SK-N-MC (cell line): ENCODE measurements at regions not wholly inside any gene's neighbourhood (a gene's known extent, or its start where the extent isn't known, plus 50 kb on each side); places are given as distances from the start of the nearest gene placed in this dataset.

Experiments
- DNase-seq: peaks from one replicate; pipeline ENCODE4 v3.0.0-alpha.2; 2011; ENCODE audit warnings: low read depth, low spot score
- H3K27ac ChIP-seq: fragments of 200-600 bp; sonication (generic); 2 replicates; pipeline ENCODE4 v1.5.1; 2016; ENCODE audit warnings: mixed run types
- H3K36me3 ChIP-seq: fragments of 200-600 bp; sonication (generic); 2 replicates; pipeline ENCODE4 v1.6.1; 2017; ENCODE audit warnings: antibody characterized with exemption, low read length, mixed read lengths; ENCODE audit not compliant: insufficient read depth
- H3K4me3 ChIP-seq: fragments of 200-600 bp; sonication (generic); 2 replicates; pipeline ENCODE4 v1.5.1; 2016
- H3K9ac ChIP-seq: fragments of 200-600 bp; sonication (generic); 2 replicates; pipeline ENCODE4 v1.8.0; 2017; ENCODE audit warnings: mixed run types, mixed read lengths; ENCODE audit not compliant: insufficient read length
- H3K9me3 ChIP-seq: fragments of 200-600 bp; sonication (generic); 2 replicates; pipeline ENCODE4 v1.6.1; 2017; ENCODE audit warnings: low read depth, mild to moderate bottlenecking, antibody characterized with exemption, low read length, moderate library complexity, mixed read lengths
- EZH2 ChIP-seq: fragments of 200-600 bp; sonication (generic); IDR thresholded peaks from one replicate; pipeline ENCODE4 v1.6.1; 2017; ENCODE audit warnings: antibody characterized with exemption
- FOXP2 ChIP-seq: optimal IDR thresholded peaks from 2 replicates; pipeline ENCODE3; 2011; ENCODE audit warnings: mild to moderate bottlenecking, moderate library complexity; ENCODE audit not compliant: insufficient read depth; ENCODE audit errors: extremely low read length, control extremely low read depth
- POLR2AphosphoS5 ChIP-seq: IDR thresholded peaks from 2 replicates; pipeline ENCODE4 v1.6.1; 2012; ENCODE audit warnings: mild to moderate bottlenecking, low read depth, low read length, borderline replicate concordance

DNA sequence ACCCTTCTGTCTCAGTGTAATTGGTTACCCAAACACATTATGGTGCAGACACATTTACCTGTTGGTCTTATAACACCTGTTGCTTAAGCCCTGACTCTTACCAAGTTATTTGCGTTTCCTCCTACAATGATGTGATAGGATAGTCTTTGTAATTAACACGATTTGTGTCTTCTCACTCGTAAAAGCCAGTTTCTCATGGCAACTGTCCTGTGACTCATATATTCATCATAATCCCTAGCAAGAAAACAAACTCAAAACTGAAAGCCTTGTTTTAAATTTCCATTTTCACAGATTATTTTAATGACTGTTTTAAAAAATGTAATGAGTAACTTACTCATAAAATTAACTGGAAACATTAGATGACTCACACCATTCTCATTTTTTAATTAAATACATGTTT, 495.2 kb downstream of the NLGN4X start:
- TF ChIP-seq FOXP2 = no peak
- TF ChIP-seq EZH2 = no peak
- no peak for TF ChIP-seq POLR2AphosphoS5
- H3K9ac ChIP-seq = no peak overlapping the region
- H3K4me3 ChIP-seq = no peak overlapping the region
- H3K36me3 ChIP-seq = no peaks in the 10 kb centered on the region
- H3K27ac ChIP-seq = no peak overlapping the region
- H3K9me3 ChIP-seq = no peaks in the 10 kb centered on the region
- DNase-seq = no peak

DNA sequence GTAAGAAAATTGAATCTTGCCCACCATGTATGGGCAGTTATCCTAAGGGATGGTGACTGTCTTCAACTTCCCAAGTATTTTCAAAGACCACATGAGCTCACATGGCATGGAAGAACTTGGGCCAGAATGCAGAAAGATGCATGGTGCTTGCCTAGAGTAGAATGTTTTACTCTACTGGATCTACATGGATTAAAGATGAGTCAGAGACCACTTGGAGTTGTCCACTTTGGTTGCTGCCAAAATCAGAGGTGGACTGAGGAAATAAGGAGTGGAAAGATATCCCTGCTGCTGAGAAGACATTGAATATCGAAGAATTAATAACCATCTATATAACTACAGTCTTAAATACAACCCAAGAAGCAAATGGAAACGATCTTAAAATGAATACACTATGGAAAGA, 498.1 kb downstream of the NLGN4X start:
- H3K9ac ChIP-seq = no peak overlapping the region
- no peak overlapping the region for H3K27ac ChIP-seq
- no peaks in the 10 kb centered on the region for H3K9me3 ChIP-seq
- TF ChIP-seq POLR2AphosphoS5 = no peak
- no peak for TF ChIP-seq EZH2
- no peak for TF ChIP-seq FOXP2
- H3K36me3 ChIP-seq = no peaks in the 10 kb centered on the region
- no peak overlapping the region for H3K4me3 ChIP-seq
- no peak for DNase-seq

DNA sequence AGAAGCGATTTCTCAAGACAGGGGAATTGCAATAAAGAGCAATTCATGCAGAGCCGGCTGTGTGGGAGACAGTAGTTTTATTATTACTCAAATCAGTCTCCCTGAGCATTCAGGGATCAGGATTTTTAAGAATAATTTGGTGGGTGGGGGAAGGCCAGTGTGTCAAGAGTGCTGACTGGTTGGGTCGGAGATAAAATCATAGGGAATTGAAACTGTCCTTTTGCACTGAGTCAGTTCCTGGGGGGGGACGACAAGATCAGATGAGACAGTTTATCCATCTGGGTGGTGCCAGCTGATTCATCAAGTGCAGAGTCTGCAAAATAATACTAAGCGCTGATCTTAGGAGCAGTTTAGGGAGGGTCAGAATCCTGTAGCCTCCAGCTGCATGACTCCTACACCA, 502.4 kb downstream of the NLGN4X start:
- Histone ChIP-seq H3K4me3 (no peak overlapping the region), H3K27ac (no peak overlapping the region), H3K9ac (no peak overlapping the region), H3K9me3 (no peaks in the 10 kb centered on the region), H3K36me3 (no peaks in the 10 kb centered on the region)
- TF ChIP-seq POLR2AphosphoS5 (no peak), FOXP2 (no peak), EZH2 (no peak)
- DNase-seq = no peak

DNA sequence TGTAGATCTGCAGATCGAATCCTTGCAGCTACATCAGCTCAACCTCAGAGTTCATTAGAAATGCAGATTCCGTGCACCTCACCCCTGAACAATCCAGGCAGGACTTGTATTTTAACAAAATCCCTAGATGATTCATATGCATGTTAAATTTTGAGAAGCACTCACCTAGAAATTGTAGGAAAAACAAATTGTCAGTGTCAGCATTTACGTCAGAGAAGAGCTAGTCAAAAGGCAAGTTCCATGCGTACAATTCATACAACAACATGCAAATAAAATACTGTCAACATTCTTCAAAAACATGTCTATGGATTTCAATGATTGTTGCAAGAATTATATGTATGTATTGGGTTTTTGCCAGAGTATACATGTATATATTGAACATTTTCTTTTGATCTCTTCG, 504.5 kb downstream of the NLGN4X start:
- Histone ChIP-seq H3K4me3 (no peak overlapping the region), H3K27ac (no peak overlapping the region), H3K36me3 (no peaks in the 10 kb centered on the region), H3K9me3 (no peaks in the 10 kb centered on the region), H3K9ac (no peak overlapping the region)
- no peak for DNase-seq
- TF ChIP-seq POLR2AphosphoS5 = no peak
- TF ChIP-seq EZH2 = no peak
- TF ChIP-seq FOXP2 = no peak

DNA sequence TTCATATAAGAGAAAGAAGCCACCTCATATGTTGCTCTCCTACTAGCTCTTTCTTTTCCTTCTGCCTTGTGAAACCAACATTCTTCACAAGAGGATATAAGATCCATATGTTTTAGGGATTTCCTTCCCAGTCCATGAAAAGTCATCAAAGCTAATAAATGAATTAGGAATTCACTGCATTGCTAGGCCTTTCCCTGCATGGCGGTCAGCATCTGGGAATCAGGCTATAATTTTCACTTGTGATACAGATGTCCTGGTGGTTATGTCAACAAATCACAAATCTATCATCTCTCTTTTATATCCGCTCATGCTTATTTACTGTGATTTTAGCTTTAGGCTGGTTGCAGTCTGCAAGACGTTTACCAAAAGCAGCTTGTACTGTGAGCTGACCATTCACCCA, 510.0 kb downstream of the NLGN4X start:
- no peak for DNase-seq
- TF ChIP-seq EZH2 = no peak
- TF ChIP-seq FOXP2 = no peak
- TF ChIP-seq POLR2AphosphoS5 = no peak
- H3K36me3 ChIP-seq = no peaks in the 10 kb centered on the region
- H3K9ac ChIP-seq = no peak overlapping the region
- no peak overlapping the region for H3K27ac ChIP-seq
- H3K9me3 ChIP-seq = no peaks in the 10 kb centered on the region
- H3K4me3 ChIP-seq = no peak overlapping the region

DNA sequence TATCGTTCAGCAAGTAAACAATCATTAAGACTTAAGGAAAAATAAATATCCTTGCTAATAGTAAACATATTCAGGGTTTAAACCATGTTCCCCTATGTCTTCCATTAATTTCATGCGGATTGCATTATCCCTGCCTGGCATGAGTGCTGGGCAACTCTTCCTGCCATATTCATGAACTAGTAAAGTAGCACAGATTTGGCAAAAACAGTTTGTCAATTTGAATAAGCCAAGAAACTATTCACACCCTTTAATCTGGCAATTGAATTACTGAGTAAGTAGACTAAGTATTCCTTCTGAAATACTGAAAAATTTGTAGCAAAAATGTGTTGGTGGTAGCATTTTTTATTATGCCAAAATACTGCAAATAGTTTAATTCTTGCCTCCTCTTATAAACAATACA, 512.0 kb downstream of the NLGN4X start:
- H3K4me3 ChIP-seq = no peak overlapping the region
- no peaks in the 10 kb centered on the region for H3K9me3 ChIP-seq
- no peak overlapping the region for H3K9ac ChIP-seq
- TF ChIP-seq POLR2AphosphoS5 (no peak), EZH2 (no peak), FOXP2 (no peak)
- no peak overlapping the region for H3K27ac ChIP-seq
- no peak for DNase-seq
- no peaks in the 10 kb centered on the region for H3K36me3 ChIP-seq

DNA sequence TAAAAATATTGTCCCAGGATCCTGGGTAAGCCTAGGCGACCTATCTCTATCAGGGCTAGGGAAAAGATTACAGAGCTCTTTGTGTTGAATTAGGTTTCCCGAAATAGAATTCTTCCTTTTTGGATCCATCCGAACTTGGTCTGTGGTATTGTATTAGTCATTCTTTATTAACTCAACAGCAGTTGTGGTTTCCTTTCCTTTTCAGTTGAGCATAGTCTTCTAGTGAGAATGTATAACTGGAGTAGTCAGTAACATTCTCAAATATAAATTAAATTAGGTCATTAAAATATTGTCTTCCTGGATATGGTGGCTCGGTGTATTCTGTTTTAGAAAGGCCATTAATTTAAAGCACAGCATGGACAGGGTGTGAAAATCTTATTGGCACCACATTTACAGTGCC, 520.4 kb downstream of the NLGN4X start:
- Histone ChIP-seq H3K36me3 (no peaks in the 10 kb centered on the region), H3K9ac (no peak overlapping the region), H3K9me3 (no peaks in the 10 kb centered on the region), H3K4me3 (peak overlapping the region; percentile 39), H3K27ac (peak overlapping the region; percentile 49; the same call in 1 of the 2 replicates)
- peak; percentile 39 for DNase-seq
- TF ChIP-seq POLR2AphosphoS5 (no peak), EZH2 (no peak), FOXP2 (no peak)

- Histone ChIP-seq H3K4me3 (no peak overlapping the region), H3K9me3 (no peaks in the 10 kb centered on the region), H3K9ac (no peak overlapping the region), H3K27ac (no peak overlapping the region), H3K36me3 (no peaks in the 10 kb centered on the region)
- TF ChIP-seq FOXP2 = no peak
- TF ChIP-seq POLR2AphosphoS5 = no peak
- no peak for TF ChIP-seq EZH2
- no peak for DNase-seq
These were observed 525.8 kb downstream of the NLGN4X start for GRCh38 chrX:5702890-5703289.

DNA sequence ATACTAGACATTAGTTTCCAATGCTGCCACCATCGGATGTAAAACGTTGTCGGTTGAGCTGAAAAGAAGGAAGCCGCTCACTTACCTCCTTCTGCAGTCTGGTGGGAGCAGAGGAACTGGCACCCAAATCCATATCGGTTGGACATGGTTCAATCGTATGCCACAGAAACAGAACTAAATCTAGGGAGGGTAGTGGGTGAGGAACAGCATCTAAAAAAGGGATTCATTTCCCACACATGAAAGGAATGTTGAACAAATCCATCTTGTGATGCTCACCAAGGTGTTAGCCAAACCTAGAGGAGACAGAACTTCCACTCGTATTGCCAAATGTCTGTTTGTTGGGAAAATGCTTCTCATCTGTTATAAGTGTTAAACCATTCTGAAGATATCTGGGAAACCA, 532.7 kb downstream of the NLGN4X start:
- no peak overlapping the region for H3K9ac ChIP-seq
- H3K9me3 ChIP-seq = no peaks in the 10 kb centered on the region
- H3K36me3 ChIP-seq = no peaks in the 10 kb centered on the region
- H3K4me3 ChIP-seq = no peak overlapping the region
- TF ChIP-seq EZH2 (no peak), POLR2AphosphoS5 (no peak), FOXP2 (no peak)
- no peak for DNase-seq
- H3K27ac ChIP-seq = no peak overlapping the region
